Eye (tissue), 1 donor: ENCODE measurements at regions not wholly inside any gene's neighbourhood (a gene's known extent, or its start where the extent isn't known, plus 50 kb on each side); places are given as distances from the start of the nearest gene placed in this dataset.
A peak's percentile ranks its signal among the peaks of the same experiment; 100 is the strongest.
"Not testable (repeated sequence)": the region's sequence is repeated elsewhere in the genome, so short reads cannot be mapped to it uniquely, and the experiment has no call there.

Source experiments
- DNase-seq: peaks from one replicate; pipeline ENCODE4 v3.0.0-alpha.2; 2015

DNA sequence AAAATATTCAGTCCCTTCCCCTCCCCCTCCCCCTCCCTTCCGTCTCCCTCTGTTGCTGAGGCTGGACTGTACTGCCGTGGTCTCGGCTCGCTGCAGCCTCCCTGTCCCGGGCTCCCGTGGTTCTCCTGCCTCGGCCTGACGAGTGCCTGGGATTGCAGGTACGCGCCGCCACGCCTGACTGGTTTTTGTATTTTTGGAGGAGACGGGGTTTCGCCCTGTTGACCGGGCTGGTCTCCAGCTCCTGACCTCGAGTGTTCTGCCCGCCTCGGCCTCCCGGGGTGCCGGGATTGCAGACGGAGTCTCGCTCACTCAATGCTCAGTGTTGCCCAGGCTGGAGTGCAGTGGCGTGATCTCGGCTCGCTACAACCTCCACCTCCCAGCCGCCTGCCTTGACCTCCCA is 135.5 kb upstream of the PROKR2 start:
- not testable (repeated sequence) for DNase-seq

GRCh38 chr20:5451643-5452210 is 135.0 kb upstream of the PROKR2 start:
- DNase-seq, result no peak

DNA sequence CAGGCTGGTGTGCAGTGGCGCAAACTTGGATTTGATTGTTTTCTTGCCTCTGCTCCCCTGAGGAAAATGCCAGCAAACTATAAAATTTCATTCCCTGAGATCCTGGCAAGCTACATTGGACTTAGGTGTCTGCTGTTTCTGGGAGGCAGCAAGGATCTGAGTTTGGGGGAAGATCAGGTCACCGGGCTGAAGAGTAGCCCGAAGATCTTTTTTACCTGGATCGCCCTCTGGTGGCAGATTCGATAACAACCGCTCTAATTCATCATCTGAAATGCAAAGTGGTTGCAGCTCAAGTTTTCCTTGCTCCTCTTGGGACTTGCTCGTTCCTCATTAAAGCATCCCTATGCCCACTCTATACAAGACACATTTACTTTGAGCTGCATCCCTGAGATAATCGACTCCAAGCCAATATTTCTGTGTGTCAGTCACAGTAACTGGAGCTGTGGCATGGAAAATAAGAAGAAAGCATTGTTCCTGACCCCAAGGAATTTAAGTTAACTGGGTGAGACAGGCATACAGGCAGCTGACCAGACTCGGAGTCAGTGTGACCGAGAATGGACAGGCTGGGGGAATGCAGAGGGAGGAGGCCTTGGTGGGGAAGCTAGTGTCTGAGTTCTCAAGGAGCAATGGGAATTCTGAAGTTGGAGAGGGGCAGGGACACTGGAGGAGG is 131.8 kb upstream of the PROKR2 start:
- DNase-seq, result peak; percentile 84

DNA sequence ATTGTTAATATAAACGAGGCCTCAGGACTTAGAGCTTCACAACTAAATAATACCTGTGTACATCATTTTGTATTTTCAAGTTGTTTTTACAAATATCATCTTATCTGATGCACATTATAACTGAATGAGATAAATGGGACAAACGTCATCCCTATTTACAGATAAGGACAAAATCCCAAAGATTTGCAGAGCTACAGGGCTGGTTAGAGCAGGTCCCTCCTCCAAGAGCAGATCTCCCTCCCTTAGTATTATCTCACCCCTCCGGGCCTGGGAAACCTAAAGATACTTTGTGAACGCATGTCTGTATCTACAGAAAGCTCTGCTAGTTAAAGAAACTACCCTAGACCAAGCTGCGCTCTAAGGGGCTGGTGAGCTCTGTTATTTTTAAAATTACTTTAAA is 130.4 kb upstream of the PROKR2 start:
- no peak for DNase-seq

DNA sequence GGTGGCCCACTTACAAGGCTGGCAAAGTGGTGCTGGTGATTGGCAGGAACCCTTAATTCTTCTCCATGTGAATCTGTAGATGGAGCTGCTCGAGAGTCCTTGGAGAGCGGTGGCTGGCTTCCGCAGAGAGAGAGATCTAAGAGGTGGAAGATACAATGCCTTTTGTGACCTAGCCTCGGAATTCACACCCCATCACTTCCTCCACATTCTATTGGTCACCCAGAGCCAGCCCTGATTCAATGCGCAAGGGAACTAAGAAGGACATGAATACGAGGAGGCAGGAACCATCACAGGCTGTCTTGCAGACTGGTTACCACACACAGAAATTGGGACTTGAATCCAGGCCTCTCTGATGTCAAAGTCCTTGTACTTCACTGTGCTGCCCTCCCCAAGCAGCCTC is 128.9 kb upstream of the PROKR2 start:
- no peak for DNase-seq

DNA sequence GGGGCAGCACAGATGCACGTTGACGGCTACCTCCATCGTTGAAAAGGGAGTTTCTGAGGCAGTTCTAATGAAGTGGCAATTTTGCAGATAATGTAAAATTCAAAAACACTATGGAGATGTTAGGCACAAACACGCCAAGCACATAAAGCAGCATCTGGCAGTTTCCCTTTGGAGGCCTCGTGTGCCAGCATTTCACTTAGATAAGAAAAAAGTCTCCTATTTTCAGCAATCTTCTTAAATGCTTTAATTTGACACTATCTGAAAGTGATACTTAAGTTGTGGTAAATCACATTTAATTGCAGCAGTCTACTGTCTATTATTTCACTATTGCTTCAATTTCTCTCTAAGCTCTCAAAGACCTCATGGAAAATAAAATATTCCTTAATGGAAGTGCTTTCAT is 125.3 kb upstream of the PROKR2 start:
- no peak for DNase-seq

GRCh38 chr20:5434116-5434515 is 117.4 kb upstream of the PROKR2 start:
- no peak for DNase-seq

DNA sequence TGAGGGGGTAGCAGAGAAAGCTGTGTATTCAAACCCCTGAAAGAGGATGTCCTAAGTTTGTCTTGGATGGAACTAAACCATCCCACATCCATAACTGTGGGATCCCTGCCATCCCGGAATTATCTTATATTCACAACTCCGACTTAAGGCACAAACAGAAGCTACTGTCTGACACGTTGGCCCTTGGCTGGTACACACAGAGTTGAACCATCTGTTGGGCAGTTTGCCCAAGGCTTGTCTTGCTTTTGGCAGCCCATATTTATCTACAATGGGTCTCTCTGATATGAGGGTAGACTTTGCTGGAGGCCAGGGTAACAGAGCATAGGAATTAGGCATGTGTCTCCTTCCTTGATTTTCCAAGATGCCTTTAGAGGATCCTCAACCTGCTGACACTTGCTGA is 116.6 kb upstream of the PROKR2 start:
- DNase-seq, result no peak

- no peak for DNase-seq
Observed at GRCh38 chr20:5432030-5432429, 115.3 kb upstream of the PROKR2 start.

- no peak for DNase-seq
Observed at GRCh38 chr20:5430670-5431069, 113.9 kb upstream of the PROKR2 start.

GRCh38 chr20:5426026-5426425 is 109.3 kb upstream of the PROKR2 start:
- DNase-seq, result no peak

DNA sequence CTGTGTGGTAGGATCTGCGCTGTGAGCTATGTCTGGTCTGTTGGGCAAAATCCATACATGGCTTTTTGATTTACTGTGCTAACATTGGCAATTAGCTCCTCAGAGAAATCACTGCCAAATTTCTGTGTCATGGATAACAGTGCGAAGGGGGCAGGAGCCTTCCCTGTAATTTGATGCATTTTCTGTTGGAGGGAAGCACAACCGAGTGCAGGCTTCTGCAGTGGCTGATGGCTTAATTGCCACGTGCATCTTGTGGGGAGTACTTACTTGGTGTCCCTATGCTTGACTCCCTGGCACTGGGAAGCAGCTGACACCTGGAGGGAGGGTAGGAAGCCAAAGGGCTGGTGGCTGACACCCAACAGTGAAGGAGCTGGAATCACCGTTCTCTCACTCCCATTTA is 99.3 kb upstream of the PROKR2 start:
- no peak for DNase-seq

- DNase-seq, result no peak
Observed at GRCh38 chr20:5413394-5413793, 96.6 kb upstream of the PROKR2 start.

GRCh38 chr20:5410470-5410869 is 93.7 kb upstream of the PROKR2 start:
- peak; percentile 6 for DNase-seq

DNA sequence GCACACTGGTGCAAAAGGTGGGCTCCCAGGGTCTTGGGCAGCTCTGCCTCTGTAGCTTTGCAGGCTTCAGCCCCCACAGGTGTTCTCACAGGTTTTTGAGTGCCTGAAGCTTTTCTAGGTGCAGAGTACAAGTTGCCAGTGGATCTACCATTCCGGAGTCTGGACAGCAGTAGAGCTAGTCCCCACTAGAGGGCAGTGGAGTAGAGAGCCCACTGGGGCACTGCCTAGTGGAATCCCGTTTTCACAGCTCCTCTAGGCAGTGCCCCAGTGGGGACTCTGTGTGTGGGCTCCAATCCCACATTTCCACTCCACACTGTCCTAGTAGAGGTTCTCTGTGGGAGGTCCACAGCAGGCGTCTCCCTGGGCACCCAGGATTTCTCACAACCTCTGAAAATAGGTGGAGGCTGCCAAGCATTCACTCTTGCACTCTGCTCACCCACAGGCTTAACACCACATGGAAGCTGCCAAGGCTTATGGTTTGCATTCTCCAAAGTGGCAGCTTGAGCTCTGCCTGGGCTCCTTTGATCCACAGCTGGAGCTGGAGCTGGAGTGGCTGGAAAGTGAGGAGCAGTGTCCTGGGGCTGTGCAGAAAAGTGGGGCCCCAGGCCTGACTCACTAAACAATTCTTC is 86.3 kb upstream of the PROKR2 start:
- no peak for DNase-seq

- no peak for DNase-seq
Observed at GRCh38 chr20:5401277-5401875, 84.6 kb upstream of the PROKR2 start.

DNA sequence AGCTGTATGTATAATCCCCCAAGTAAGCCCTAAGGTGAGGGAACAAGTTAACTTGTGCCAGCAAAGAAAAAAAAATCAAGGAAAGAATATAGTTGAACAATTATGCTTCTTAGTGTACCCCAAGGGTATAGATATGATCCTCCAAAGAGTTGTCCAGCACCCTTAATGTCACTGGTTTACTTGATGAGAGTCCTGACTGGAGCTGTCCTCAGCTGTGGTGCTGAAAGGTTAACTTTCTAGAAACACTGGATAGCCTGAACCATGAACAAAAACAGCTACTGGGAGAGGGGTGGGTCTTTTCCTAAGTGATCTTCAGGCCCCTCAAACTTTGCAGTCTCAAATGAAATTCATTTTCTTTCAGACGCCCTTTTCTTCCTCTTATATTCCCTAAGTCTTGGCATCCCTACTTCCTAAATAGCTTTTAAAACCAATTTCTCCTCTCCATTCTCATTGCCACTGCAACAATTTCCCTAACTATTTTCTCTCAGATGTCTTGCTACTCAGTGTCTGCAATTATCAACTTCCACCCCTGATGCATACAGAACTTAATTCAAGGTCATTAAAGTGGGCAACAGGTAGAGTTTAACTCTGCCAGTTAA is 83.5 kb upstream of the PROKR2 start:
- DNase-seq, result peak; percentile 69

GRCh38 chr20:5397393-5397792 is 80.6 kb upstream of the PROKR2 start:
- no peak for DNase-seq

DNA sequence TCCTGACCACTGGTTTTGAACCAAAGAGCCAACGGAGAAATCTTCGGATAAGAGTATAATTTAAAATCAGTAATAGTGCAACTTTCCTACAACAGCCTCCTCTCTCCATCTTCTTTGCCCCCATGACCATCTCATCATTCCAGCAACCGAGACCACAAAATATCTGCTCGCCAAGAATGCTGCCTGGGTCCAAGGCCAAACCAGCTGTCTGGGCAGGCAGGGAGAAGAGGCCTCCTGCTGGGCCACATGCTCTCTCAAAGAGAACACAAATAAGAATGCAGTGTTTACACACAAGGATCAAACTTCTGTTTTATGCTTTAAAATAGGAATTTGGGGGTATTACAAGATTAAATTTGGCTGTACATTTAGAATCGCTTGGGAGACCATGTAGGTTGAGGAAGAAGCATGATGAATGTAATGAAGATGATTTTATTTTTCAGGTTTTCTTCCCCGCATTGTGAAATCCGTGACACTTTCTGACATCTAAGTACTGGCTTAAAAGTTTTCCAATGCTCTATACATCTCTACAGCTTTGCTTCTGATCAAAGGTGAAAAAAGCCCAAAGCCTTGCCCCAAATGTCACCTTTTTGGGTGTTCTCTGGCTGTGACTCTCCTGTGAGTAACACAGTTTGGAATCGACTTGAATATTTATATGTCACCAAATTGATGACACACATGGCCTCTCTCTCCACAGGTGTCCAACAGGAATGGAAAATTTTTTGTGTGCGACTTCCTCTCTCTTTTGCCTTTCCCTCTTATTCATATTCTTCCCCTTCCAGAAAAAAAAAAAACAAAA is 79.4 kb upstream of the PROKR2 start:
- DNase-seq, result no peak

- DNase-seq, result peak; percentile 49
Observed at GRCh38 chr20:5393218-5393870, 76.6 kb upstream of the PROKR2 start.

- peak; percentile 66 for DNase-seq
Observed at GRCh38 chr20:5390720-5391119, 74.0 kb upstream of the PROKR2 start.

- not testable (repeated sequence) for DNase-seq
Observed at GRCh38 chr20:5386846-5387245, 70.1 kb upstream of the PROKR2 start.
